GM21390 (cell line): ENCODE measurements at regions not wholly inside any gene's neighbourhood (a gene's known extent, or its start where the extent isn't known, plus 50 kb on each side); places are given as distances from the start of the nearest gene placed in this dataset.
A peak's percentile ranks its signal among the peaks of the same experiment; 100 is the strongest.

Experiments used
- ATAC-seq: cut with Tn5 transposase; IDR thresholded peaks from one replicate; pipeline ENCODE4 v1.9.1; 2021; ENCODE audit not compliant: unreplicated experiment

- no peak for ATAC-seq
These were observed 388.9 kb upstream of the ANO3 start for GRCh38 chr11:25943031-25943430.

GRCh38 chr11:25943777-25944661 is 387.9 kb upstream of the ANO3 start:
- no peak for ATAC-seq

- ATAC-seq, result no peak
These were observed 382.0 kb upstream of the ANO3 start for GRCh38 chr11:25949918-25950317.

GRCh38 chr11:25953006-25953405 is 378.9 kb upstream of the ANO3 start:
- ATAC-seq, result no peak

GRCh38 chr11:25958045-25958444 is 373.9 kb upstream of the ANO3 start:
- no peak for ATAC-seq

- no peak for ATAC-seq
These were observed 370.4 kb upstream of the ANO3 start for GRCh38 chr11:25961539-25961938.

GRCh38 chr11:25970726-25971508 is 361.0 kb upstream of the ANO3 start:
- no peak for ATAC-seq

- no peak for ATAC-seq
These were observed 351.8 kb upstream of the ANO3 start for GRCh38 chr11:25980091-25980490.

- ATAC-seq, result peak; percentile 96
These were observed 349.9 kb upstream of the ANO3 start for GRCh38 chr11:25981998-25982397.

GRCh38 chr11:25983280-25983679 is 348.6 kb upstream of the ANO3 start:
- no peak for ATAC-seq

GRCh38 chr11:25988178-25988577 is 343.8 kb upstream of the ANO3 start:
- no peak for ATAC-seq

- ATAC-seq, result no peak
These were observed 341.5 kb upstream of the ANO3 start for GRCh38 chr11:25990406-25990805.

- ATAC-seq, result no peak
These were observed 340.5 kb upstream of the ANO3 start for GRCh38 chr11:25991476-25991875.

GRCh38 chr11:25992294-25992693 is 339.6 kb upstream of the ANO3 start:
- ATAC-seq, result no peak

GRCh38 chr11:25993016-25993415 is 338.9 kb upstream of the ANO3 start:
- no peak for ATAC-seq

GRCh38 chr11:26011474-26011873 is 320.5 kb upstream of the ANO3 start:
- no peak for ATAC-seq

- no peak for ATAC-seq
These were observed 317.3 kb upstream of the ANO3 start for GRCh38 chr11:26014456-26015115.

GRCh38 chr11:26017322-26017860 is 314.5 kb upstream of the ANO3 start:
- no peak for ATAC-seq

- ATAC-seq, result no peak
These were observed 314.0 kb upstream of the ANO3 start for GRCh38 chr11:26017903-26018302.

- no peak for ATAC-seq
These were observed 313.6 kb upstream of the ANO3 start for GRCh38 chr11:26018336-26018735.

GRCh38 chr11:26019386-26019785 is 312.5 kb upstream of the ANO3 start:
- no peak for ATAC-seq
